ENCODE measurements at regions not wholly inside any gene's neighbourhood (a gene's known extent, or its start where the extent isn't known, plus 50 kb on each side); places are given as distances from the start of the nearest gene placed in this dataset.

DNA sequence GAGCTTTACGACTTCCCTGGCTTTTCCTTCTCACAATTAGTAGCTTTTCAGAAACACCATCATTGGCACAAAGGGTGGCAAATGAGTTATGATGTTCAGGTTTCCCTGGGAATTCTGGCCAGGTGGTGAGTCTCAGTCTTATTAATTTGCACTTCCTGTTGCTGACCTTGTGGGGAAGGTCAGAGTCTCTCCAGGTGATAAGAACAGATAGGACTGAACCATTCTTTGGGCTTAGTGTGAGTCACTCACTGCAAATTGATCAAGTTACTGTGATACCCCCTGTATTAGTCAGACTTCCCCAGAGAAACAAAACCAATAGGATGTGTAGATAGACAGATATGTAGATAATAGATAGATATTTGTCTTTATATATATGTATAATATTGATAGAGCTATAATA is 53.8 kb upstream of the RANBP3L start:
- no peaks in the 10 kb centered on the region for H3K9me3 ChIP-seq
- no peak overlapping the region for H3K4me3 ChIP-seq
- H3K27me3 ChIP-seq, result no peaks in the 10 kb centered on the region
- no peak overlapping the region for H3K27ac ChIP-seq
- TF ChIP-seq, protein P1, sequence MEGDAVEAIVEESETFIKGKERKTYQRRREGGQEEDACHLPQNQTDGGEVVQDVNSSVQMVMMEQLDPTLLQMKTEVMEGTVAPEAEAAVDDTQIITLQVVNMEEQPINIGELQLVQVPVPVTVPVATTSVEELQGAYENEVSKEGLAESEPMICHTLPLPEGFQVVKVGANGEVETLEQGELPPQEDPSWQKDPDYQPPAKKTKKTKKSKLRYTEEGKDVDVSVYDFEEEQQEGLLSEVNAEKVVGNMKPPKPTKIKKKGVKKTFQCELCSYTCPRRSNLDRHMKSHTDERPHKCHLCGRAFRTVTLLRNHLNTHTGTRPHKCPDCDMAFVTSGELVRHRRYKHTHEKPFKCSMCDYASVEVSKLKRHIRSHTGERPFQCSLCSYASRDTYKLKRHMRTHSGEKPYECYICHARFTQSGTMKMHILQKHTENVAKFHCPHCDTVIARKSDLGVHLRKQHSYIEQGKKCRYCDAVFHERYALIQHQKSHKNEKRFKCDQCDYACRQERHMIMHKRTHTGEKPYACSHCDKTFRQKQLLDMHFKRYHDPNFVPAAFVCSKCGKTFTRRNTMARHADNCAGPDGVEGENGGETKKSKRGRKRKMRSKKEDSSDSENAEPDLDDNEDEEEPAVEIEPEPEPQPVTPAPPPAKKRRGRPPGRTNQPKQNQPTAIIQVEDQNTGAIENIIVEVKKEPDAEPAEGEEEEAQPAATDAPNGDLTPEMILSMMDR (IDR thresholded peaks at IDR 0.05), result no peak
- no peaks in the 10 kb centered on the region for H3K36me3 ChIP-seq
- intact Hi-C loops (cut with DNase I), result no loop called here
- no peak for DNase-seq
- ATAC-seq, result no peak
- H3K4me1 ChIP-seq, result no peaks in the 10 kb centered on the region

DNA sequence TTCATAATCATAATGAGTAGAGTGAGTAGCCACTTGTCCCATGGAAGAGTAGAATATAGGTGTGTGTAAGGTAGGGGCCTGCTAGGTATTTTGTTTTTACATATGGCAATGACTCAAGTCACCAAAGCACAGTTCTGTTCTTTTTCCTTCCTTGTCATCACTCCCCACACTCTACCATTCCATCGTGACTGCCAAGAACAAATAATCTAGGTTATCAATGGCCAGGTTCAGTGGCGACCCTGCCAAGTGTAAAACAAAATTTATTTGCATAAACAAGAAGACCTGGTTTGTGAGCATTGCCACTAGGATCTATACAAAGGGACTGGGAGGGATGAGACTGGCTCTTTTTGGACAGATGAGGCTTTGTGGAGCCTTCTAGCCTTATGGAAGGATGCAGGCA is 55.2 kb upstream of the RANBP3L start:
- H3K4me3 ChIP-seq, result no peak overlapping the region
- H3K27me3 ChIP-seq, result no peaks in the 10 kb centered on the region
- intact Hi-C loops (cut with DNase I), result no loop called here
- DNase-seq, result no peak
- TF ChIP-seq, protein P1 (IDR thresholded peaks at IDR 0.05), result no peak
- H3K4me1 ChIP-seq, result no peaks in the 10 kb centered on the region
- H3K36me3 ChIP-seq, result no peaks in the 10 kb centered on the region
- H3K27ac ChIP-seq, result no peak overlapping the region
- ATAC-seq, result no peak
- H3K9me3 ChIP-seq, result no peaks in the 10 kb centered on the region

DNA sequence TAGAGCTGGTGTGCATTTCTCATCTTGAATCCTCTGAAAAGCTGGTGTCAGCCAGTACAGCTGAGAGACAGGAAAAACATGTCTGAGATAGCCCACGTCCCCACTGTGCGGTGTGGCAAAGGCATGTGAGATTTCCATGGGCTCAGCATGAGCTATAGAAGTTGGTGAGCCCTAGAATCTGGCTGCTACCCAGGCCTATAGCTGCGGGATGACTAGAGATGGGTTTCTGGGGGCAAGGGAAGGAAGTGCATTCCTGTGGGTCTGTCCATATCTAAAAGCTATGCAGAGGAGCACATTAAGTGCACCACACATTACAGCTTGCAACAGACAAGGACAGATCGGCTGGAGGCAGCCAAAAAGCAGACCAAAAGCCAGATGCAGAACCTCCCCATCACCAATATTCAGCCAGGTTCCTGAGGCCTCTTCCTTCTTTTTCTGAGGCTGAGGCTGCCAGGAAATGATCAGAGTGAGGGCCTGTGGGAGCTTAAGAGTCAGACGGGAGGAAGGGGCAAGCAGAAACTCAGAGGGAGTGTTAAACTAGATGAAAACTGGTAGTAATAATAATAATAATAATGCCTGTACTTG is 55.8 kb upstream of the RANBP3L start:
- Histone ChIP-seq H3K9me3 (no peaks in the 10 kb centered on the region), H3K36me3 (no peaks in the 10 kb centered on the region), H3K27ac (no peak overlapping the region), H3K4me1 (no peaks in the 10 kb centered on the region), H3K27me3 (no peaks in the 10 kb centered on the region), H3K4me3 (no peak overlapping the region)
- TF ChIP-seq, protein P1 (IDR thresholded peaks at IDR 0.05), result no peak
- intact Hi-C loops (cut with DNase I), result no loop called here
- ATAC-seq, result peak; percentile 46
- peak in 2 of 4 donors; percentile 32 to 50 for DNase-seq

DNA sequence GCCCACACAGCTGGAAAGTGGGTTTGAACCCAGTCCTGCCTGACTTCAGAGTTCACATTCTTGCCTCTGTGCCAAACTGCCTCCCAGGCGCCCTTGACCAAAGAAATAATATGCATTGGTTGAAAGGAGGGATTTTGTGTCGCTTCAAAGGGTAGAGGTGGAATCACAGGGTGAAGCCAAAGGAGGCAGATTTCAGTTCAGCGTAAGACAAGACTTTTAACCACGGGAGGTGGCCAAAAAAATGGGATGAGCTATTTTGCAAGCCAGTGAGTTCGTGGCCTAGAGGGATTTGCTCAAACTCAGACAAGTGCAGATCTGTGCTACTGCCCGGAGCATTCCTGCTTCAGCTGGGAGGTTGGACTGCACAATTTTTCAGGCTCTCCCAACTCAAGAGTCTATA is 57.6 kb upstream of the RANBP3L start:
- ATAC-seq, result no peak

DNA sequence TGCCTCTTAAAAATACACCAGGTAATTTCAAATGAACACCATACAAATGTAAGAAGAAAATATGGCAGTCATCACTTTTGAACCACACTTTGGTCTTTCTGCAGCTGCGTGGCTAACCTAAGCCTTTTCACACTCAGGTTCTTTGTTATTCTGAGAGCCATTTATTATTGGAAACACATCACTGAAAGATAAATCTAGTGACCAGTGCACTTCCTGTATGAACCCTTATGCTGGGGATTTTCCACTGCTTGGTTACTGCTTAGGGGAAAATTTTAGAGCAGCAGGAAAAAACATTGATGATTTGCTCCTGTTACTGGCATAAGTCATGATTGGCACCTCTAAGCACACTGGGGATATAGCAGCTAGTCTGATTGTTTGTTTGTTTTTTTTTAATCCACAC is 58.6 kb upstream of the RANBP3L start:
- no peak for DNase-seq
- Histone ChIP-seq H3K9me3 (no peaks in the 10 kb centered on the region), H3K27me3 (no peaks in the 10 kb centered on the region), H3K36me3 (no peaks in the 10 kb centered on the region), H3K27ac (no peak overlapping the region), H3K4me1 (no peaks in the 10 kb centered on the region), H3K4me3 (no peak overlapping the region)
- TF ChIP-seq, protein P1 (IDR thresholded peaks at IDR 0.05), result no peak
- ATAC-seq, result no peak
- intact Hi-C loops (cut with DNase I), result no loop called here

More for the DNA sequence above, 57.6 kb upstream of the RANBP3L start:
- no peaks in the 10 kb centered on the region for H3K36me3 ChIP-seq
- DNase-seq, result no peak
- H3K27me3 ChIP-seq, result no peaks in the 10 kb centered on the region
- no peaks in the 10 kb centered on the region for H3K9me3 ChIP-seq
- intact Hi-C loops (cut with DNase I), result no loop called here
- H3K4me3 ChIP-seq, result no peak overlapping the region
- H3K27ac ChIP-seq, result no peak overlapping the region
- H3K4me1 ChIP-seq, result no peaks in the 10 kb centered on the region
- TF ChIP-seq, protein P1 (IDR thresholded peaks at IDR 0.05), result no peak

Measured in left lung (tissue), 4 donors.